ENCODE measurements at regions not wholly inside any gene's neighbourhood (a gene's known extent, or its start where the extent isn't known, plus 50 kb on each side); places are given as distances from the start of the nearest gene placed in this dataset.

- DNase-seq (ENCODE audit: low spot score): no peak
These were observed 358.3 kb downstream of the NXPE2 start for GRCh38 chr11:115036406-115037180.

- DNase-seq (ENCODE audit: low spot score): no peak
These were observed 363.7 kb downstream of the NXPE2 start for GRCh38 chr11:115042002-115042401.

- DNase-seq (ENCODE audit: low spot score): no peak
These were observed 369.3 kb downstream of the NXPE2 start for GRCh38 chr11:115047631-115048030.

- DNase-seq (ENCODE audit: low spot score): no peak
These were observed 371.5 kb downstream of the NXPE2 start for GRCh38 chr11:115049796-115050195.

- DNase-seq (ENCODE audit: low spot score): no peak
These were observed 372.4 kb downstream of the NXPE2 start for GRCh38 chr11:115050756-115051155.

- no peak for DNase-seq (ENCODE audit: low spot score)
These were observed 373.7 kb downstream of the NXPE2 start for GRCh38 chr11:115051938-115052590.

- no peak for DNase-seq (ENCODE audit: low spot score)
These were observed 374.3 kb downstream of the NXPE2 start for GRCh38 chr11:115052601-115053000.

GRCh38 chr11:115054570-115055538, 376.5 kb downstream of the NXPE2 start:
- DNase-seq (ENCODE audit: low spot score): no peak

GRCh38 chr11:115056514-115056913, 378.2 kb downstream of the NXPE2 start:
- no peak for DNase-seq (ENCODE audit: low spot score)

- no peak for DNase-seq (ENCODE audit: low spot score)
These were observed 382.5 kb downstream of the NXPE2 start for GRCh38 chr11:115060840-115061239.

GRCh38 chr11:115065314-115065713, 387.0 kb downstream of the NXPE2 start:
- no peak for DNase-seq (ENCODE audit: low spot score)

GRCh38 chr11:115065830-115066664, 387.7 kb downstream of the NXPE2 start:
- no peak for DNase-seq (ENCODE audit: low spot score)

GRCh38 chr11:115067471-115067870, 389.1 kb downstream of the NXPE2 start:
- no peak for DNase-seq (ENCODE audit: low spot score)

GRCh38 chr11:115067900-115068530, 389.7 kb downstream of the NXPE2 start:
- no peak for DNase-seq (ENCODE audit: low spot score)

GRCh38 chr11:115069599-115069998, 391.3 kb downstream of the NXPE2 start:
- no peak for DNase-seq (ENCODE audit: low spot score)

- no peak for DNase-seq (ENCODE audit: low spot score)
These were observed 397.0 kb downstream of the NXPE2 start for GRCh38 chr11:115075356-115075755.

- DNase-seq (ENCODE audit: low spot score): no peak
These were observed 399.4 kb downstream of the NXPE2 start for GRCh38 chr11:115077740-115078139.

GRCh38 chr11:115078461-115079438, 400.4 kb downstream of the NXPE2 start:
- no peak for DNase-seq (ENCODE audit: low spot score)

GRCh38 chr11:115080923-115081680, 402.8 kb downstream of the NXPE2 start:
- no peak for DNase-seq (ENCODE audit: low spot score)
